ENCODE measurements at regions not wholly inside any gene's neighbourhood (a gene's known extent, or its start where the extent isn't known, plus 50 kb on each side); places are given as distances from the start of the nearest gene placed in this dataset.

DNA sequence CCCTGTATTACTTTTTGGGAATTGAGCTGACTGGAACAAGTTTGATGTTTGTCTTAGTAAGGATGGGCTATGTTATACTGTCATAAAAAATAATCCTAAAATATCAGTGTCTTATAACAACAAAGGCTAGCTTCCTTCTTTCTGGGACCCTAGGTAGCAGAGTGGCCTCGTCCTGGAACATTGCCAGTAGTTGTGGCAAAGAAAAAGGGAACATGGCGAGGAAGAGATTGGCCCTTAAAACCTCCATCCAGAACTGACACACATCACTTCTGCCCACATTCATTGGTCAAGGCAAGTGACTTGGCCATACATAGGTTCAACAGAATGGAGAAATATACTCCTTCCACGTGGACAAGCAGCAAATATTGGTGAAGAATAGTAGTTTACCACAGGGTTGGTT lies 287.9 kb downstream of the PPP1R2C start:
- TF ChIP-seq CTCF (IDR thresholded peaks at IDR 0.05; ENCODE audit: low read depth, low read length, poor library complexity, severe bottlenecking) (no peak), EZH2phosphoT487 (IDR thresholded peaks at IDR 0.05; ENCODE audit: borderline replicate concordance, low read length) (no peak)
